ENCODE measurements at regions not wholly inside any gene's neighbourhood (a gene's known extent, or its start where the extent isn't known, plus 50 kb on each side); places are given as distances from the start of the nearest gene placed in this dataset.

DNA sequence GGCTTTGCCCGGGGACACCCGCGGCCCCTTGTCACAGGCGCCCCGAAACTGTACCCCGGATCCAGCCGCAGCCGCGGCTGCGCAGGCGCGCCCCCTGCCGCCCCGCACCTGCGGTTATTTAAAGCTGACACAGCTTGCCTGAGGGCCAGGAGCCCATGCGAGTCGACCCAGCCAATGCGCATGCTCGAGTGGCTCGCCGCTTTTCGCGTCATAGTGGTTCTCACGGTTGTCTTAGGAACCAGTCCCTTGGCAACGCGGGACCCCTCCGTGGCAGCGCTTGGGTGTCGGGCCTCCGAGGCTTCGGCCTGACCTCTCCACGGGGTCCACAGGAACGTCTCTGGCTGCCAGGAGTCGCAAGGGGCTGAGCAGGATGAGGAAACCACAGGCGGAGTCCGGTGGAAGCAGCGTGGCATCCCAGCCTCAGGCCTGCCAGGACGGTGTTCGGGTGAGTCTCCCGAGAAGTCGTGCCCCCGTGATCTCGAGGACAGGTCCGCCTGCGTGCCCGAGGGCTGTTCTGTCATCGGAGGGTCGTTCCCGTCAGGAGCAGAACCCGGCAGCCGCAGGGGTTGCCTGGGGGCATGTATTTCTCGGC is 716.9 kb downstream of the KCNJ18 start:
- DNase-seq (ENCODE audit: low spot score in 2 of 2, unreplicated experiment in 2 of 2): no peak
- Mint-ChIP-seq H3K9me3 (peaks cover 27% of the 10 kb centered on the region), H3K27ac (no peak overlapping the region), H3K36me3 (peaks cover 8% of the 10 kb centered on the region), H3K27me3 (ENCODE audit: low read depth) (no peaks in the 10 kb centered on the region), H3K4me3 (no peak overlapping the region), H3K4me1 (no peaks in the 10 kb centered on the region)
- TF ChIP-seq, protein P1, sequence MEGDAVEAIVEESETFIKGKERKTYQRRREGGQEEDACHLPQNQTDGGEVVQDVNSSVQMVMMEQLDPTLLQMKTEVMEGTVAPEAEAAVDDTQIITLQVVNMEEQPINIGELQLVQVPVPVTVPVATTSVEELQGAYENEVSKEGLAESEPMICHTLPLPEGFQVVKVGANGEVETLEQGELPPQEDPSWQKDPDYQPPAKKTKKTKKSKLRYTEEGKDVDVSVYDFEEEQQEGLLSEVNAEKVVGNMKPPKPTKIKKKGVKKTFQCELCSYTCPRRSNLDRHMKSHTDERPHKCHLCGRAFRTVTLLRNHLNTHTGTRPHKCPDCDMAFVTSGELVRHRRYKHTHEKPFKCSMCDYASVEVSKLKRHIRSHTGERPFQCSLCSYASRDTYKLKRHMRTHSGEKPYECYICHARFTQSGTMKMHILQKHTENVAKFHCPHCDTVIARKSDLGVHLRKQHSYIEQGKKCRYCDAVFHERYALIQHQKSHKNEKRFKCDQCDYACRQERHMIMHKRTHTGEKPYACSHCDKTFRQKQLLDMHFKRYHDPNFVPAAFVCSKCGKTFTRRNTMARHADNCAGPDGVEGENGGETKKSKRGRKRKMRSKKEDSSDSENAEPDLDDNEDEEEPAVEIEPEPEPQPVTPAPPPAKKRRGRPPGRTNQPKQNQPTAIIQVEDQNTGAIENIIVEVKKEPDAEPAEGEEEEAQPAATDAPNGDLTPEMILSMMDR (IDR thresholded peaks at IDR 0.05; ENCODE audit: unreplicated experiment): no peak

DNA sequence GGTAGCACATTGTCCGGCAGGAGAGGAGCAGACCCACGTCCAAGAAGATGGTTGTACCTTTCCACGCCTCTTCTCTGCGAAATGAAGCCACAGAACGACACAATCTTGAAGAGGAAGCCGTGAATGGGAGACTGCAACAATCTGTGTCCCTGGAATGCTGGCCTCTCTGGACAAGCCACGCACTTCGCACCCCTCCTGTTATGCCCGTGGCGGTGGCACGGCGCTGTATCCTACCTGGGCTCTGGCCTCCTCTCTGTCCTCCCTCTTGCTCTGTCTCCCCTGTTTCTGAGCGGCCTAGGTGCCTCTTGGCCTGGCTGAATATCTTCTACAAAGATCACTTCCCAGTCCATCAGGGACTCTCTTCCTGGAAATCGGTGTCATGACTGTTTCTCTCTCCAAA is 717.8 kb downstream of the KCNJ18 start:
- TF ChIP-seq, protein P1 (IDR thresholded peaks at IDR 0.05; ENCODE audit: unreplicated experiment): no peak
- peaks cover 8% of the 10 kb centered on the region for H3K36me3 Mint-ChIP-seq
- no peak overlapping the region for H3K27ac Mint-ChIP-seq
- no peak for DNase-seq (ENCODE audit: low spot score in 2 of 2, unreplicated experiment in 2 of 2)
- peaks cover 28% of the 10 kb centered on the region for H3K9me3 Mint-ChIP-seq
- no peak overlapping the region for H3K4me3 Mint-ChIP-seq
- H3K27me3 Mint-ChIP-seq (ENCODE audit: low read depth): no peaks in the 10 kb centered on the region
- H3K4me1 Mint-ChIP-seq: no peaks in the 10 kb centered on the region

GRCh38 chr17:22411185-22411784 is 719.0 kb downstream of the KCNJ18 start:
- TF ChIP-seq, protein P1 (IDR thresholded peaks at IDR 0.05; ENCODE audit: unreplicated experiment): no peak
- Mint-ChIP-seq H3K36me3 (peaks cover 8% of the 10 kb centered on the region), H3K27ac (no peak overlapping the region), H3K4me1 (no peaks in the 10 kb centered on the region), H3K9me3 (peaks cover 40% of the 10 kb centered on the region), H3K27me3 (ENCODE audit: low read depth) (no peaks in the 10 kb centered on the region), H3K4me3 (no peak overlapping the region)
- DNase-seq (ENCODE audit: low spot score in 2 of 2, unreplicated experiment in 2 of 2): no peak

- no peak for DNase-seq (ENCODE audit: low spot score in 2 of 2, unreplicated experiment in 2 of 2)
- H3K36me3 Mint-ChIP-seq: peaks cover 1% of the 10 kb centered on the region
- H3K27me3 Mint-ChIP-seq (ENCODE audit: low read depth): no peaks in the 10 kb centered on the region
- no peaks in the 10 kb centered on the region for H3K4me1 Mint-ChIP-seq
- H3K4me3 Mint-ChIP-seq: no peak overlapping the region
- H3K9me3 Mint-ChIP-seq: peaks cover 68% of the 10 kb centered on the region
- H3K27ac Mint-ChIP-seq: no peak overlapping the region
- TF ChIP-seq, protein P1 (IDR thresholded peaks at IDR 0.05; ENCODE audit: unreplicated experiment): no peak
Measured at GRCh38 chr17:22435231-22435974, 743.1 kb downstream of the KCNJ18 start.

DNA sequence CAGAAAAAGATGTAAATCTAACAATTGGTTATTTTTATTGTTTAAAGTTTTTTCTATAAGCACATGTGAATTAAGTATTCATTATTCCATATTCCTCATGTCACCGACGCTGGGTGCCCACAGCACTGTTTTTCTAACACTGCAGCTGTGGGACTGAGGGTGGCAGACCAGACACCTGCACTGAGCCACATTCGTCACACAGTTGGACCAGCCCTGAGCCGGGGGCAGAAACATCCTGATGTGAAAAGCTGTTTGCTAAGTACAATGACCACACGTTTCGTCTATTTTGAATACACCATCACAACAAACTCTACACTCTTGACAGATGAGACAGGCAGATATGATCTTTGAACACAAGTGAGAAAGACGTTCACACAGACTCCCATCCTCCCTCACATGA is 749.5 kb downstream of the KCNJ18 start:
- Mint-ChIP-seq H3K4me3 (no peak overlapping the region), H3K4me1 (no peaks in the 10 kb centered on the region), H3K27ac (no peak overlapping the region), H3K9me3 (peaks cover 59% of the 10 kb centered on the region), H3K36me3 (no peaks in the 10 kb centered on the region), H3K27me3 (ENCODE audit: low read depth) (no peaks in the 10 kb centered on the region)
- no peak for DNase-seq (ENCODE audit: low spot score in 2 of 2, unreplicated experiment in 2 of 2)
- TF ChIP-seq, protein P1 (IDR thresholded peaks at IDR 0.05; ENCODE audit: unreplicated experiment): no peak

Data from mesothelial cell of epicardium (in vitro differentiated cells).